SK-MEL-5 (cell line): ENCODE measurements at regions not wholly inside any gene's neighbourhood (a gene's known extent, or its start where the extent isn't known, plus 50 kb on each side); places are given as distances from the start of the nearest gene placed in this dataset.
"Not testable (repeated sequence)": the region's sequence is repeated elsewhere in the genome, so short reads cannot be mapped to it uniquely, and the experiment has no call there.

Experiments
- DNase-seq: peaks from one replicate; pipeline ENCODE4 v3.0.0-alpha.2; 2016; ENCODE audit warnings: low read depth, low spot score
- in situ Hi-C: cut with HindIII; loops from 2 replicates; pipeline ENCODE4 v1.10.0; 2016; ENCODE audit warnings: low sequenced_read_pairs, high pct_unique_total_duplicates, low pct_unique_long_range_greater_than_20kb

DNA sequence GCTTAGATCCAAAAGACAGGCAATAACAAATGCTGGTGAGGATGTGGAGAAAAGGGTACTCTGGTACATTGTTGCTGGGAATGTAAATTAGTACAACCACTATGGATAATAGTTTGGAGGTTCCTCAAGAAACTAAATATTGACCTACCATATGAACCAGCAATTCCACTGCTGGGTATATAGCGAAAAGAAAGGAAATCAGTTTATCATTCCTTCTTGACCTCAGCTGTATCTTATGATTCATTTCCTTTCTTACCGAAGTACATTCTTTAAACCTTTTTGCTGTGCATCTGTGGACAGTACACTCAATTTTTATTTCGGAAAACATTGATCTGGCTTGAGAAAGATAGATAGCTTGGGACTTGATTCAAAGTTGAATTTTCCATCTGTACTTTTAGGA lies 183.2 kb upstream of the LRFN5 start:
- DNase-seq = no peak
- in situ Hi-C loops = no loop called here

- DNase-seq, in situ Hi-C loops: not testable (repeated sequence)
Measured at GRCh38 chr14:41421308-41421707, 185.4 kb upstream of the LRFN5 start.

GRCh38 chr14:41419709-41420108 lies 187.0 kb upstream of the LRFN5 start:
- DNase-seq = no peak
- in situ Hi-C loops = no loop called here

DNA sequence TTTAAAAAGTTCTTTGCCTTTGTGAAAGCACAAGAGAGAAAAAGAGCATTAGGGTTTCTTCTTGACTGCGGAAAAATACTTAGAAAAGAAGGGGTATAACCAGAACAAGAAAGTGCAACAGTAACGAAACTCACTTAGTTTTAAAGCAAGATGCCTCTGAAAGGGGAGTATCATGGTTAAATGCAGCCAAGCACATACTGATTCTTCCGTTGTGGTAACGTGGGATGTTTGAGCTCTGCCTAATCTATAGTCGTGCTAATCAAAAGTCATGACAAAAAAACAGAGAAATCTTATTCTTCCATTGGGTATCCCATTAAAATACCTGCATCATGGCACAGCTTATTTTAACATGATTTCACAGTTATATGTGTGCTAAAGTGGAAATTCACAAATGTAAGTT lies 187.8 kb upstream of the LRFN5 start:
- no peak for DNase-seq
- in situ Hi-C loops = no loop called here

- DNase-seq = no peak
- in situ Hi-C loops = no loop called here
Measured at GRCh38 chr14:41409806-41410205, 196.9 kb upstream of the LRFN5 start.

DNA sequence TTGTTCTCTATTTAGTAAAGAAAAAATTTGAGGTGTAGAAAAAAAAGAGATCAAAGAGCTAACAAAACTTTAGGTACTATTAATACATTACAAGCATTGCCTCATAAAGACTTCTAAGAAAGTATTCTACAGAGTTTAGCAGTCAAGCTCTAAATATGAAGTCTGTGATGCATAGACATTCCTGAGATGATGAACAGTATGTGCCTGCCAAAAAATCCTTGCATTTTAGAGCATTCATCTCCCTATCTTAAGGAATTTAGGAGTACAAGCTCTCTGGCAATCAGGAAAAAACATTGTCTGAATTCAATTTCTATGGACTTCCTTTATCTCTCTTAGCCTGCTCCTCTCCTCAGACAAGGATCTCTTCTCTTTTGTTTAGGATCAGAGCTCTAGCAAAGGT lies 202.6 kb upstream of the LRFN5 start:
- in situ Hi-C loops = no loop called here
- DNase-seq = no peak

- DNase-seq = no peak
Measured at GRCh38 chr14:41403360-41403759, 203.3 kb upstream of the LRFN5 start.

GRCh38 chr14:41397926-41398325 lies 208.8 kb upstream of the LRFN5 start:
- DNase-seq = no peak
- in situ Hi-C loops = no loop called here

More at GRCh38 chr14:41403360-41403759, 203.3 kb upstream of the LRFN5 start:
- in situ Hi-C loops = no loop called here

DNA sequence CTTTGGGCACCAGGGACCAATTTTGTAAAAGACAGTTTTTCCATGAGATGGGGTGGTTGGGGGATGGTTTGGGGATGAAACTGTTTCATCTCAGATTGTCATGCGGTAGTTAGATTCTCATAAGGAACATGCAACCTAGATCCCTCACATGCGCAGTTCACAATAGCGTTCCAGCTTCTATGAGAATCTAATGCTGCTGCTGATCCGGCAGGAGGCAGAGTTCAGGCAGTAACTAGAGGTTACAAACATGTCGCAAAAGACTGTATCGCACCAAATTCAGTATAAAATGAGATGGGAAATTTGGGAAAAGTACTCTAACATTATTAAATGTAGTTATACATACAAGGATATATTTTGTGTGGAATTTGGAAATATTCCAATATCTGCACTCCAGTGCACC lies 213.2 kb upstream of the LRFN5 start:
- DNase-seq = peak; percentile 49

GRCh38 chr14:41392226-41392625 lies 214.4 kb upstream of the LRFN5 start:
- peak; percentile 10 for DNase-seq
- in situ Hi-C loops = no loop called here

More for the DNA sequence above, 213.2 kb upstream of the LRFN5 start:
- in situ Hi-C loops = no loop called here

GRCh38 chr14:41389355-41389754 lies 217.3 kb upstream of the LRFN5 start:
- in situ Hi-C loops = no loop called here

DNA sequence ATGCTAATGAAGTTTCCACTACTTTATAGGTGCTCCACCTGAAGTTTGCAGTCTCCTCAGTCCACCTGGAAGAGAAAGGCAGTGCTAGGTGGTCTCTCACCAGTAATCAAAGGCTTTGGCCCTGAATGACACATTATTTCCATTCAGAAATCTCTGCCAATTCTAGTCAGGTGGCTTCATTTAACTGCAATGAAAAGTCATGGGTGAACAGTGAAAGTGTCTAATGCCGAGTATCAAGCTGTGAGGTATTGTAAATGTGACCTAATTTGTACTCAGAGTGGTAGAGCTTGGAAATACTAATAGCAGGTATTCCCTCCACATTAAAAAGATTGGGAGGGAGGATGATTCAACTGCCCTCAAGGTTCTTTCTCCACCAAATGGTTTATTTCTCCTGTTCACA lies 220.9 kb upstream of the LRFN5 start:
- in situ Hi-C loops = no loop called here
- no peak for DNase-seq

More at GRCh38 chr14:41389355-41389754, 217.3 kb upstream of the LRFN5 start:
- no peak for DNase-seq

DNA sequence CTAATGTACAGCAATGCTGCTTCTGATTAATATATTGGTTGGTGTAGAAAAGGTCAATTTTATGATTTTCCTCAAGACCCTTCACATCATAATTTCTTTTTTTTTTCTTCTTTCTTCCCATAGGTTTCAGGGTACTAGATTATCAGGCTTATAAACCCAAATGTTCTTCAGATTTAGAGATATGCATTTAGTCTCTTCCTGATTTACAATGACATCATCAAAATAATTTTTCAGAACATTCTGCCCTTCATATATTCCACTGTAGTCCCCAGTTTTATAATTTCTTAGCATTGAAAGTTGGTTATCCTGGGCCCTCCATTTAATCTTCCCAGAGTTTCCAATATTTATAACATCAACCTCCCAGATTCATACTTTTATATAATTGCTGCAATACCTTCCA lies 226.7 kb upstream of the LRFN5 start:
- no peak for DNase-seq
- in situ Hi-C loops = no loop called here

DNA sequence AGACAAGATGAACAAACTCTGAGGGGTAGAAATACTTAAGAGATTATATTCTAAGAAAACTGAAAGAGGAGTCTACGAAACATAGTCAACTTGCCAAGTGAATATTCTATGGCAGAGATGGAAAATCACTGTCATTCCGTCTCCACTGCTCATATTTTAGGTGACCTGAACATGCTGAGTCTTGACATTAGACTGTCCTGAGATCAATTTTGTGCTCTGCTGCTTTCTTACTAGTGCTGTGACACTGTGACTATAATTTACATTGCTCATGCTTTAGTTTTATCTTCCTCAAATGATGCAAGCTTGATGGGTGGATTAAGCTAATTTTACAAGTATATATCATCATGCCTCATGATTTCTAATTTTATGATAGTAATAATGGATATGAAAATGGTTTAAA lies 228.2 kb upstream of the LRFN5 start:
- no peak for DNase-seq
- in situ Hi-C loops = no loop called here

GRCh38 chr14:41377932-41378331 lies 228.7 kb upstream of the LRFN5 start:
- in situ Hi-C loops = no loop called here
- no peak for DNase-seq

DNA sequence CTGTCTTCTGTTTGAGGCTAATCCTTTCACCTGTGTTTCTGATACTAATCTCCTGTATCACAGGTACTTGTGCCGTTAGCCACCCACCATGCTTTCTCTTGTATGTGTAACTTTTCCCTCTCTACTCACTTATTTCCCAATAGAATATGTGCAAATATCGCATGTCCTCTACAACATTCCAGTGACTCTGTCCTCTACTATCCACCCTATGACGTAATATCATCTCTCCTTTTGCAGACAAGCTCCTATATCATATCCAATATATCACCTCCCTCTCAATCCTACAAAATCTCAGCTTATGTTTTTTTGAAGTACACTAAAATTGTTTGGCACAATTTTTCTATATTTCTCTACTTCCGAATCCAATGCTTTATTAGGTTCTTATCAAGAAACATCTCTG lies 232.6 kb upstream of the LRFN5 start:
- no peak for DNase-seq
- in situ Hi-C loops = no loop called here

DNA sequence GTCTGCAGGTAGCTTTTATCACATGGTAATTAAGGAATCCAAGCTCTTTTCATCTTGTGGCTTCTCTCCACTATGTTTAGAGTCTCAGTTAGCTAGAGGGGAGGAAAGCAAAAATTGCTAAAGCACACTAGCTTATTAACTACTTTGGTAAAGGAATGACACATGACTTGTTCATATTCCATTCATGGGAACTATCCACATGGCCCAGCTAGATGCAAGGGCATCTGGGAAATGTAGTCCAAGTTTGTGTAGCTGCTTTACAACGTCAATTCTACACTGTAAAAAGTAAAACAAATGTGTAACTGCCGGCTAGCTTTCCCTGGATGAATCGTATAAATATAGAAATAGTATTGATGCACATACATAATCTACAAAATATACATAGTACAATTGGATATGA lies 244.5 kb upstream of the LRFN5 start:
- in situ Hi-C loops = no loop called here
- peak; percentile 35 for DNase-seq

GRCh38 chr14:41360126-41360525 lies 246.6 kb upstream of the LRFN5 start:
- in situ Hi-C loops = no loop called here
- DNase-seq = no peak

GRCh38 chr14:41355866-41356265 lies 250.8 kb upstream of the LRFN5 start:
- in situ Hi-C loops = no loop called here
- DNase-seq = no peak

GRCh38 chr14:41350476-41350875 lies 256.2 kb upstream of the LRFN5 start:
- in situ Hi-C loops = no loop called here
- DNase-seq = no peak
